ENCODE measurements at regions not wholly inside any gene's neighbourhood (a gene's known extent, or its start where the extent isn't known, plus 50 kb on each side); places are given as distances from the start of the nearest gene placed in this dataset.

GRCh38 chr1:98051065-98051675, 130.3 kb upstream of the DPYD start:
- TF ChIP-seq CTCF (conservative IDR thresholded peaks at IDR 0.05; ENCODE audit: low read depth, low read length), result peak; percentile 99
- TF ChIP-seq EZH2 (IDR thresholded peaks at IDR 0.05; ENCODE audit: borderline replicate concordance, low read depth, low read length, poor library complexity, severe bottlenecking), result no peak

All from A673 (cell line).